ENCODE measurements at regions not wholly inside any gene's neighbourhood (a gene's known extent, or its start where the extent isn't known, plus 50 kb on each side); places are given as distances from the start of the nearest gene placed in this dataset.

DNA sequence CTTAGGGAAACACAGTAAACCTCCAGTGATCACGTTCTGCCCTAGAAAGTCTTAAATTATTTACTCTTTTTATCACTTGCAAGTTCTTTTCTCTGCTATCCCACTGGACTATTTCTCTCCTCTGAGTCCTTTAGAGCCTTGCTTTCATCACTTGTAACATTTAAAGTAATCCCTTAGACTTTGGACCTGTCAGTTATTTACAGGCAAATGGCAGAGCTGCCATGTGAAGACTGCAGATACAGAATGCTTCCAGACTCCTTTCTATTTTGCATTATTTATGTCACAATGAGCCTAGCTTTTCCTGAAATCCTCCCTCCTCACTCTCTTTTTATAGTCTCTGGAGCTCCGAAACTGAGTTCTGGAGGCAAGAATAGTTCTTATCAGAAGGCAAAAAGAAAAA, 325.6 kb upstream of the TRIB2 start:
- POLR2A ChIA-PET: no interaction called here

More for the DNA sequence above, 325.6 kb upstream of the TRIB2 start:
- H3K36me3 ChIP-seq (ENCODE audit: control insufficient read depth in 1 of 2, insufficient read depth in 2 of 2, low read length in 2 of 2): no peaks in the 10 kb centered on the region
- TF ChIP-seq EZH2 (IDR thresholded peaks at IDR 0.05) (no peak), CEBPB (IDR thresholded peaks at IDR 0.05; ENCODE audit: low read depth) (no peak), SRF (IDR thresholded peaks at IDR 0.05; ENCODE audit: low read depth) (no peak), ZFX (IDR thresholded peaks at IDR 0.05) (no peak), ZNF274 (IDR thresholded peaks at IDR 0.05; ENCODE audit: low read depth, low read length) (no peak), JUND (IDR thresholded peaks at IDR 0.05) (no peak), CBX3 (IDR thresholded peaks at IDR 0.05; ENCODE audit: low read depth) (no peak), YY1 (IDR thresholded peaks at IDR 0.05; ENCODE audit: extremely low read depth, insufficient replicate concordance, low read depth, low read length) (no peak), EGR1 (IDR thresholded peaks at IDR 0.05; ENCODE audit: low read depth) (no peak), RAD21 (IDR thresholded peaks at IDR 0.05; ENCODE audit: low read depth) (no peak), TCF7L2 (IDR thresholded peaks at IDR 0.05; ENCODE audit: borderline replicate concordance, extremely low read depth, insufficient read depth, insufficient read length) (no peak), EZH2phosphoT487 (IDR thresholded peaks at IDR 0.05; ENCODE audit: borderline replicate concordance) (no peak), POLR2A (IDR thresholded peaks at IDR 0.05; ENCODE audit: borderline replicate concordance, extremely low read depth, insufficient read depth, insufficient read length) (no peak), POLR2AphosphoS5 (IDR thresholded peaks at IDR 0.05; ENCODE audit: low read depth, low read length) (no peak)
- TF ChIP-seq, protein P1, sequence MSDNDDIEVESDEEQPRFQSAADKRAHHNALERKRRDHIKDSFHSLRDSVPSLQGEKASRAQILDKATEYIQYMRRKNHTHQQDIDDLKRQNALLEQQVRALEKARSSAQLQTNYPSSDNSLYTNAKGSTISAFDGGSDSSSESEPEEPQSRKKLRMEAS (IDR thresholded peaks at IDR 0.05): no peak
- TF ChIP-seq, protein P2, sequence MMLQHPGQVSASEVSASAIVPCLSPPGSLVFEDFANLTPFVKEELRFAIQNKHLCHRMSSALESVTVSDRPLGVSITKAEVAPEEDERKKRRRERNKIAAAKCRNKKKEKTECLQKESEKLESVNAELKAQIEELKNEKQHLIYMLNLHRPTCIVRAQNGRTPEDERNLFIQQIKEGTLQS (IDR thresholded peaks at IDR 0.05): no peak
- TF ChIP-seq, protein P3, sequence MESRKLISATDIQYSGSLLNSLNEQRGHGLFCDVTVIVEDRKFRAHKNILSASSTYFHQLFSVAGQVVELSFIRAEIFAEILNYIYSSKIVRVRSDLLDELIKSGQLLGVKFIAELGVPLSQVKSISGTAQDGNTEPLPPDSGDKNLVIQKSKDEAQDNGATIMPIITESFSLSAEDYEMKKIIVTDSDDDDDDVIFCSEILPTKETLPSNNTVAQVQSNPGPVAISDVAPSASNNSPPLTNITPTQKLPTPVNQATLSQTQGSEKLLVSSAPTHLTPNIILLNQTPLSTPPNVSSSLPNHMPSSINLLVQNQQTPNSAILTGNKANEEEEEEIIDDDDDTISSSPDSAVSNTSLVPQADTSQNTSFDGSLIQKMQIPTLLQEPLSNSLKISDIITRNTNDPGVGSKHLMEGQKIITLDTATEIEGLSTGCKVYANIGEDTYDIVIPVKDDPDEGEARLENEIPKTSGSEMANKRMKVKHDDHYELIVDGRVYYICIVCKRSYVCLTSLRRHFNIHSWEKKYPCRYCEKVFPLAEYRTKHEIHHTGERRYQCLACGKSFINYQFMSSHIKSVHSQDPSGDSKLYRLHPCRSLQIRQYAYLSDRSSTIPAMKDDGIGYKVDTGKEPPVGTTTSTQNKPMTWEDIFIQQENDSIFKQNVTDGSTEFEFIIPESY (IDR thresholded peaks at IDR 0.05; ENCODE audit: extremely low read depth, insufficient replicate concordance, low read length): no peak
- TF ChIP-seq, protein P4, sequence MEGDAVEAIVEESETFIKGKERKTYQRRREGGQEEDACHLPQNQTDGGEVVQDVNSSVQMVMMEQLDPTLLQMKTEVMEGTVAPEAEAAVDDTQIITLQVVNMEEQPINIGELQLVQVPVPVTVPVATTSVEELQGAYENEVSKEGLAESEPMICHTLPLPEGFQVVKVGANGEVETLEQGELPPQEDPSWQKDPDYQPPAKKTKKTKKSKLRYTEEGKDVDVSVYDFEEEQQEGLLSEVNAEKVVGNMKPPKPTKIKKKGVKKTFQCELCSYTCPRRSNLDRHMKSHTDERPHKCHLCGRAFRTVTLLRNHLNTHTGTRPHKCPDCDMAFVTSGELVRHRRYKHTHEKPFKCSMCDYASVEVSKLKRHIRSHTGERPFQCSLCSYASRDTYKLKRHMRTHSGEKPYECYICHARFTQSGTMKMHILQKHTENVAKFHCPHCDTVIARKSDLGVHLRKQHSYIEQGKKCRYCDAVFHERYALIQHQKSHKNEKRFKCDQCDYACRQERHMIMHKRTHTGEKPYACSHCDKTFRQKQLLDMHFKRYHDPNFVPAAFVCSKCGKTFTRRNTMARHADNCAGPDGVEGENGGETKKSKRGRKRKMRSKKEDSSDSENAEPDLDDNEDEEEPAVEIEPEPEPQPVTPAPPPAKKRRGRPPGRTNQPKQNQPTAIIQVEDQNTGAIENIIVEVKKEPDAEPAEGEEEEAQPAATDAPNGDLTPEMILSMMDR (IDR thresholded peaks at IDR 0.05 in 2 of 3, conservative IDR thresholded peaks at IDR 0.05 in 1 of 3; ENCODE audit: borderline replicate concordance in 1 of 3, insufficient read depth in 1 of 3, low read depth in 2 of 3, low read length in 2 of 3): no peak
- TF ChIP-seq, protein P5, sequence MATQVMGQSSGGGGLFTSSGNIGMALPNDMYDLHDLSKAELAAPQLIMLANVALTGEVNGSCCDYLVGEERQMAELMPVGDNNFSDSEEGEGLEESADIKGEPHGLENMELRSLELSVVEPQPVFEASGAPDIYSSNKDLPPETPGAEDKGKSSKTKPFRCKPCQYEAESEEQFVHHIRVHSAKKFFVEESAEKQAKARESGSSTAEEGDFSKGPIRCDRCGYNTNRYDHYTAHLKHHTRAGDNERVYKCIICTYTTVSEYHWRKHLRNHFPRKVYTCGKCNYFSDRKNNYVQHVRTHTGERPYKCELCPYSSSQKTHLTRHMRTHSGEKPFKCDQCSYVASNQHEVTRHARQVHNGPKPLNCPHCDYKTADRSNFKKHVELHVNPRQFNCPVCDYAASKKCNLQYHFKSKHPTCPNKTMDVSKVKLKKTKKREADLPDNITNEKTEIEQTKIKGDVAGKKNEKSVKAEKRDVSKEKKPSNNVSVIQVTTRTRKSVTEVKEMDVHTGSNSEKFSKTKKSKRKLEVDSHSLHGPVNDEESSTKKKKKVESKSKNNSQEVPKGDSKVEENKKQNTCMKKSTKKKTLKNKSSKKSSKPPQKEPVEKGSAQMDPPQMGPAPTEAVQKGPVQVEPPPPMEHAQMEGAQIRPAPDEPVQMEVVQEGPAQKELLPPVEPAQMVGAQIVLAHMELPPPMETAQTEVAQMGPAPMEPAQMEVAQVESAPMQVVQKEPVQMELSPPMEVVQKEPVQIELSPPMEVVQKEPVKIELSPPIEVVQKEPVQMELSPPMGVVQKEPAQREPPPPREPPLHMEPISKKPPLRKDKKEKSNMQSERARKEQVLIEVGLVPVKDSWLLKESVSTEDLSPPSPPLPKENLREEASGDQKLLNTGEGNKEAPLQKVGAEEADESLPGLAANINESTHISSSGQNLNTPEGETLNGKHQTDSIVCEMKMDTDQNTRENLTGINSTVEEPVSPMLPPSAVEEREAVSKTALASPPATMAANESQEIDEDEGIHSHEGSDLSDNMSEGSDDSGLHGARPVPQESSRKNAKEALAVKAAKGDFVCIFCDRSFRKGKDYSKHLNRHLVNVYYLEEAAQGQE (IDR thresholded peaks at IDR 0.05; ENCODE audit: low read depth): no peak
- H3K27ac ChIP-seq (ENCODE audit: low read depth, low read length): no peak overlapping the region
- ChIA-PET RAD21 (ENCODE audit: low non-redundant PET in 1 of 2, low total read pairs in 2 of 2, uncharacterized antibody in 2 of 2, unreplicated experiment in 2 of 2) (no interaction called here), CTCF (no interaction called here)
- DNase-seq (ENCODE audit: low read depth, low spot score): no peak
- no peaks in the 10 kb centered on the region for H3K27me3 ChIP-seq (ENCODE audit: insufficient read depth, low read length)
- no TSS peak for BruUV-seq (replicated peaks)
- no peak overlapping the region for H3K4me2 ChIP-seq (ENCODE audit: low read length)
- H3K79me2 ChIP-seq (ENCODE audit: insufficient read depth, low read length): no peaks in the 10 kb centered on the region
- H3K9me3 ChIP-seq (ENCODE audit: control insufficient read depth in 1 of 2, insufficient read depth in 1 of 2, low read depth in 1 of 2, low read length in 2 of 2): no peaks in the 10 kb centered on the region
- H3K9ac ChIP-seq (ENCODE audit: low read length): no peak overlapping the region
- H3K4me3 ChIP-seq (replicated peaks in 1 of 2; ENCODE audit: low read depth in 1 of 2, low read length in 2 of 2): no peak overlapping the region
- no peaks in the 10 kb centered on the region for H3K9me2 ChIP-seq (ENCODE audit: insufficient read depth)
- H2AFZ ChIP-seq (ENCODE audit: low read depth, low read length, poor library complexity, severe bottlenecking): no peak overlapping the region
- no peaks in the 10 kb centered on the region for H3K4me1 ChIP-seq (ENCODE audit: control insufficient read depth in 1 of 2, insufficient read depth in 2 of 2, low read length in 2 of 2)
- intact Hi-C loops (cut with micrococcal nuclease): no loop called here
- H4K20me1 ChIP-seq (ENCODE audit: insufficient read depth): no peaks in the 10 kb centered on the region
- ATAC-seq: no peak
